ENCODE measurements at regions not wholly inside any gene's neighbourhood (a gene's known extent, or its start where the extent isn't known, plus 50 kb on each side); places are given as distances from the start of the nearest gene placed in this dataset.

DNA sequence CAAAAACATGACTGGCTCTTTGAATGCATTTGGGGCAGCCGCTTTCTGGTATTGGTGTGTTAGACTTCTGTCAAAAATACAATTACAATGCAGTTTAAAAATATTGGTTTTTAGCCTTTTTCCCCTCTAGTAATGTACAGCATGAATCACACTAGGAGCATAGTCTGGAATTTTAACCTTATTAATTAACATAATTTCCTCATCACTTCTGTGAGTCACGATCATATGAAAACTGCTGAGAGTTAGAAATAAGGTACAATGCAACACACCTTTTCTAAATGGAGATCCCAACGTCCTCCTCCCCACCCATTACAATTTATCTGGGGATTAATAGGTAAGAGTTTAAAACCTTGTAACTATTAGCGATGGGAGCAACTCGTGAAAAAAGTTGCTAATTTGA, 297.1 kb upstream of the RIMS1 start:
- Histone ChIP-seq H3K27me3 (peaks cover 14% of the 10 kb centered on the region), H3K36me3 (no peaks in the 10 kb centered on the region), H3K27ac (no peak overlapping the region), H3K4me3 (ENCODE audit: low read depth in 1 of 2, low read length in 1 of 2) (no peak overlapping the region), H3K4me1 (ENCODE audit: control insufficient read depth in 1 of 2, insufficient read depth in 1 of 2, low read depth in 1 of 2, low read length in 1 of 2) (no peaks in the 10 kb centered on the region), H3K9me3 (no peaks in the 10 kb centered on the region)
- TF ChIP-seq CTCF (IDR thresholded peaks at IDR 0.05): no peak

GRCh38 chr6:71592643-71593042, 293.7 kb upstream of the RIMS1 start:
- H3K9me3 ChIP-seq: no peaks in the 10 kb centered on the region
- H3K36me3 ChIP-seq: no peaks in the 10 kb centered on the region
- no peak overlapping the region for H3K4me3 ChIP-seq (ENCODE audit: low read depth in 1 of 2, low read length in 1 of 2)
- TF ChIP-seq CTCF (IDR thresholded peaks at IDR 0.05): no peak
- H3K27me3 ChIP-seq: peaks cover 14% of the 10 kb centered on the region
- H3K4me1 ChIP-seq (ENCODE audit: control insufficient read depth in 1 of 2, insufficient read depth in 1 of 2, low read depth in 1 of 2, low read length in 1 of 2): no peaks in the 10 kb centered on the region
- no peak overlapping the region for H3K27ac ChIP-seq

DNA sequence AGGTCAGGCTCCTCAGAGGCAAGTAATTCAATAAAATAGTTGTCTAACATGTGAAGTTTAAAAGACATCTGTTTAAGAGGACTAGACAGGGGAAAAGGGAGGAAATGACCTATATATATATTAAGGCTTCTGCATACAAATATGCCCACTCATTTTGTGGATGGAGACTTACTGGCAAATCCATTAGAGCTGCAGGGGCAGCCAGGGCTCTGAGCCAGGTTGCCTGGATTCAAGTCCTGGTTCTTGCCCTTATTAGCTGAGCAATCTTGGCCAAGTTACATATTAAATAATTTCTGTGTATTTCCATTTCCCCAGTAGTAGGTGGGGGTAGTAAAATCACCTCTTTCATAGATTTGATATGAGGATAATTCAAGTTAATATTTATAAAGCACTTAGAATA, 287.0 kb upstream of the RIMS1 start:
- no peaks in the 10 kb centered on the region for H3K4me1 ChIP-seq (ENCODE audit: control insufficient read depth in 1 of 2, insufficient read depth in 1 of 2, low read depth in 1 of 2, low read length in 1 of 2)

DNA sequence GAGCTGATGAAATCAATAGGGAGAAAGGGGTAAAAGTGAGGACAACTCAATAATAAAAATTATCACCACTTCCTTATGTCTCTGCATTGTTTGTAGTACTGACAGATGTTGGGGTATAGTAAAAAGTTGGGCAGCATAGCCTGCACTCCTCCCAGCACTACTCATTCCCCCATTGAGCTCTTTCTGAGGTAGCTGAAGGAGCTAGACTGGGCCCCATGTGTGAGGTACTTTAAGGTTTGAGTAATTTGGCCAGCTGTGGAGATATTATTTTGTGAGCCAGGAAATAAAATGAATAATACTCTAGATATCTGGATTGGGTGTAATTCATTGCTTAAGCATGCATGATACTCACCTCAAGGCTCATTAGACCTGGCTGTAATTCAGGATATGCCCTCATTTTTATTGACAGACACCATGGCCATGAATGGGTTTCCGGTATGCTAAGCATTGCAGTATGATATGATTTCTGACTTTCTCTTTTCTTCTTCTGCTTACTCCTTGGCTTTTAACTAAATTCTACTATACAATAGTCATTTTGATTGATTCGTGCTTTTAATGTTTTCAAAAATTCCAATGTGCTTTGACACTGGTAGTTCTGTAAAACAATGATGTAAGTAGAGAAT, 283.9 kb upstream of the RIMS1 start:
- Histone ChIP-seq H3K27me3 (no peaks in the 10 kb centered on the region), H3K4me3 (ENCODE audit: low read depth in 1 of 2, low read length in 1 of 2) (no peak overlapping the region), H3K36me3 (no peaks in the 10 kb centered on the region), H3K9me3 (no peaks in the 10 kb centered on the region), H3K27ac (no peak overlapping the region), H3K4me1 (ENCODE audit: control insufficient read depth in 1 of 2, insufficient read depth in 1 of 2, low read depth in 1 of 2, low read length in 1 of 2) (no peaks in the 10 kb centered on the region)
- no peak for TF ChIP-seq CTCF (IDR thresholded peaks at IDR 0.05)

More for the DNA sequence above, 287.0 kb upstream of the RIMS1 start:
- Histone ChIP-seq H3K27me3 (no peaks in the 10 kb centered on the region), H3K36me3 (no peaks in the 10 kb centered on the region), H3K9me3 (no peaks in the 10 kb centered on the region), H3K27ac (no peak overlapping the region), H3K4me3 (ENCODE audit: low read depth in 1 of 2, low read length in 1 of 2) (no peak overlapping the region)
- no peak for TF ChIP-seq CTCF (IDR thresholded peaks at IDR 0.05)

DNA sequence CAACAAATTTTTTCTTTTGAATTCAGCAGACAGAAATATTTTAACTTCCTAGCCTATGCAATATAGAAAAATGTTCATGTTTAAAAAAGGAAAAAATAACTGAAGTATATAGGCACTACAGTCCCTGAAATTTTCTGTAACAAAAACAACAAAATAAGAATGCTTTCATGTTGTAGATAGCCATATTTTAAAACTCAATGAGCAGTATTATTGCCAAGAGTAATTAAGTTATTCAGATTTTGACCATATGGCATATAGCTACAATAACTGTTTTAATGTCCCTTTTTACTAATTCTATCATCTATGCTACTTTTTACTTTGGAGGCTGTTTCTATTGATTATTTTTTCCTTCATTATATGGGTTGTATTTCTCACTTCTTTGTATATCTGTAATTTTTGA, 283.3 kb upstream of the RIMS1 start:
- H3K27me3 ChIP-seq: no peaks in the 10 kb centered on the region
- no peak for TF ChIP-seq CTCF (IDR thresholded peaks at IDR 0.05)
- H3K4me1 ChIP-seq (ENCODE audit: control insufficient read depth in 1 of 2, insufficient read depth in 1 of 2, low read depth in 1 of 2, low read length in 1 of 2): no peaks in the 10 kb centered on the region
- no peaks in the 10 kb centered on the region for H3K9me3 ChIP-seq
- H3K36me3 ChIP-seq: no peaks in the 10 kb centered on the region
- H3K27ac ChIP-seq: no peak overlapping the region
- H3K4me3 ChIP-seq (ENCODE audit: low read depth in 1 of 2, low read length in 1 of 2): no peak overlapping the region

GRCh38 chr6:71608646-71609045, 277.7 kb upstream of the RIMS1 start:
- no peak for TF ChIP-seq CTCF (IDR thresholded peaks at IDR 0.05)
- Histone ChIP-seq H3K27me3 (no peaks in the 10 kb centered on the region), H3K27ac (no peak overlapping the region), H3K9me3 (no peaks in the 10 kb centered on the region), H3K36me3 (no peaks in the 10 kb centered on the region), H3K4me3 (ENCODE audit: low read depth in 1 of 2, low read length in 1 of 2) (no peak overlapping the region), H3K4me1 (ENCODE audit: control insufficient read depth in 1 of 2, insufficient read depth in 1 of 2, low read depth in 1 of 2, low read length in 1 of 2) (no peaks in the 10 kb centered on the region)
